Lower lobe of right lung (tissue), 2 donors: ENCODE measurements at regions not wholly inside any gene's neighbourhood (a gene's known extent, or its start where the extent isn't known, plus 50 kb on each side); places are given as distances from the start of the nearest gene placed in this dataset.
"Not testable (repeated sequence)": the region's sequence is repeated elsewhere in the genome, so short reads cannot be mapped to it uniquely, and the experiment has no call there.

Experiments
- ATAC-seq, 2 donors: fragments of 200-7000 bp; cut with Tn5 transposase; one replicate each; pipeline ENCODE4 v1.9.1; 2020 to 2022; ENCODE audit warnings: mild to moderate bottlenecking in 2 of 2, moderate library complexity in 2 of 2
- DNase-seq: peaks from one replicate; pipeline ENCODE4 v3.0.0-alpha.2; 2020
- H3K27ac ChIP-seq: fragments of 200-600 bp; one replicate; pipeline ENCODE4 v1.8.0; 2022
- H3K27me3 ChIP-seq: fragments of 200-600 bp; one replicate; pipeline ENCODE4 v1.8.0; 2022; ENCODE audit warnings: low read depth
- H3K36me3 ChIP-seq: fragments of 200-600 bp; one replicate; pipeline ENCODE4 v1.8.0; 2022; ENCODE audit warnings: mild to moderate bottlenecking
- H3K4me1 ChIP-seq: fragments of 200-600 bp; one replicate; pipeline ENCODE4 v1.8.0; 2022
- H3K4me3 ChIP-seq: fragments of 200-600 bp; one replicate; pipeline ENCODE4 v1.8.0; 2022; ENCODE audit warnings: mild to moderate bottlenecking
- H3K9me3 ChIP-seq: fragments of 200-600 bp; one replicate; pipeline ENCODE4 v1.8.0; 2022
- intact Hi-C: fragments of 100-400 bp; cut with DNase I; formaldehyde crosslinking; loops from one replicate; pipeline ENCODE4 v1.11.0; 2022
- TF ChIP-seq, protein P1 (sequence below): fragments of 200-600 bp; IDR thresholded peaks from one replicate; pipeline ENCODE4 v1.8.0; 2022; ENCODE audit warnings: antibody characterized with exemption, mild to moderate bottlenecking
- donor health status: DM: no; HTN: yes; CAD: no; lungs with severe emphysema.

GRCh38 chr4:105067431-105067830 is 79.2 kb upstream of the TET2 start:
- no peaks in the 10 kb centered on the region for H3K27me3 ChIP-seq
- no peak overlapping the region for H3K27ac ChIP-seq
- H3K36me3 ChIP-seq: no peaks in the 10 kb centered on the region
- intact Hi-C loops: no loop called here
- DNase-seq (no peak), ATAC-seq (no peak)
- no peaks in the 10 kb centered on the region for H3K4me1 ChIP-seq
- no peak overlapping the region for H3K4me3 ChIP-seq
- TF ChIP-seq, protein P1, sequence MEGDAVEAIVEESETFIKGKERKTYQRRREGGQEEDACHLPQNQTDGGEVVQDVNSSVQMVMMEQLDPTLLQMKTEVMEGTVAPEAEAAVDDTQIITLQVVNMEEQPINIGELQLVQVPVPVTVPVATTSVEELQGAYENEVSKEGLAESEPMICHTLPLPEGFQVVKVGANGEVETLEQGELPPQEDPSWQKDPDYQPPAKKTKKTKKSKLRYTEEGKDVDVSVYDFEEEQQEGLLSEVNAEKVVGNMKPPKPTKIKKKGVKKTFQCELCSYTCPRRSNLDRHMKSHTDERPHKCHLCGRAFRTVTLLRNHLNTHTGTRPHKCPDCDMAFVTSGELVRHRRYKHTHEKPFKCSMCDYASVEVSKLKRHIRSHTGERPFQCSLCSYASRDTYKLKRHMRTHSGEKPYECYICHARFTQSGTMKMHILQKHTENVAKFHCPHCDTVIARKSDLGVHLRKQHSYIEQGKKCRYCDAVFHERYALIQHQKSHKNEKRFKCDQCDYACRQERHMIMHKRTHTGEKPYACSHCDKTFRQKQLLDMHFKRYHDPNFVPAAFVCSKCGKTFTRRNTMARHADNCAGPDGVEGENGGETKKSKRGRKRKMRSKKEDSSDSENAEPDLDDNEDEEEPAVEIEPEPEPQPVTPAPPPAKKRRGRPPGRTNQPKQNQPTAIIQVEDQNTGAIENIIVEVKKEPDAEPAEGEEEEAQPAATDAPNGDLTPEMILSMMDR: no peak
- no peaks in the 10 kb centered on the region for H3K9me3 ChIP-seq

GRCh38 chr4:105067946-105068345 is 78.7 kb upstream of the TET2 start:
- Histone ChIP-seq H3K27me3 (no peaks in the 10 kb centered on the region), H3K9me3 (no peaks in the 10 kb centered on the region), H3K36me3 (no peaks in the 10 kb centered on the region), H3K4me1 (no peaks in the 10 kb centered on the region), H3K27ac (no peak overlapping the region), H3K4me3 (no peak overlapping the region)
- intact Hi-C loops: no loop called here
- no peak for DNase-seq
- TF ChIP-seq, protein P1: no peak
- ATAC-seq: no peak

DNA sequence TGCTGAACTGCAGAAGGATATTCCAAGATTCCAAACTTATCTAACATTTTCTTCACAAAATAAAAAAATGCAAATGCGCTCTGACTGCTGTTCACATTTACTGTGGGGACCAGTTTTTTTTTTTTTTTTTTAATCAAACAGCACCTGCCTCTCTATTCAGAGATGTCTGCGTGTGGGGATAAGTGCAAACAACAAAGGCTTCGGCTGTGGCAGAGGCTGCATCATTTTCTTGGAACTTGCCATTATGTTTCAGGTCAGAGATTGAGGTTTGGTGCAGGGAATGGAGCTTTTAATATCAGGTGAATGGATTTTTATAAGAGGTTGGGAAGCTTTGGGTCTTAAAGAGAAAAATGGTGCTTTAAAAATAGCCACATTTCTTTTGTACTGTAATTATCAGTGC is 78.2 kb upstream of the TET2 start:
- Histone ChIP-seq H3K9me3 (no peaks in the 10 kb centered on the region), H3K4me3 (no peak overlapping the region), H3K27me3 (no peaks in the 10 kb centered on the region), H3K4me1 (no peaks in the 10 kb centered on the region), H3K27ac (no peak overlapping the region), H3K36me3 (no peaks in the 10 kb centered on the region)
- ATAC-seq: no peak
- DNase-seq: no peak
- intact Hi-C loops: no loop called here
- TF ChIP-seq, protein P1: no peak

- H3K4me1 ChIP-seq, H3K27me3 ChIP-seq, H3K4me3 ChIP-seq, DNase-seq, H3K9me3 ChIP-seq, H3K36me3 ChIP-seq, H3K27ac ChIP-seq, intact Hi-C loops, ATAC-seq: not testable (repeated sequence)
These were observed 74.6 kb upstream of the TET2 start for GRCh38 chr4:105072095-105072494.

GRCh38 chr4:105074097-105074496 is 72.6 kb upstream of the TET2 start:
- DNase-seq: no peak

DNA sequence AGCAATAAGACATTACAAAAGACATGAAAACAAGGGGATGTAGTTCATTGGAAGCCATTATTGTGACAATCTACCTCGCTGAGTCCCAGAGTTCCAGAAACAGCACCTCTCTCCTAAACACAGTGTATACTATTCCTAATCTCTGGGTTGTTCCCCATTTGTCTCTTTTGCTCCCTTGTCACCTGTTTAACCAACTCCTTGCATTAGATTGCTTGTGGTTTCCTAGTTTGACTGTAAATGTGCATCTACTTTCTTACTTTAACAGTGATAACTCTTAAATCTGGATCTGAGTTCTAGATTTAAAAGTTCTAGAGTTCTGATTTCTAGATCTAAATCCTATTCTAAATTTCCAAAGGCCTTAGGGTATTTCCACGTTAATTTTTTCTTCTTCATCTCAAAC is 71.6 kb upstream of the TET2 start:
- TF ChIP-seq, protein P1: no peak
- DNase-seq (no peak), ATAC-seq (no peak)
- Histone ChIP-seq H3K27me3 (no peaks in the 10 kb centered on the region), H3K4me3 (no peak overlapping the region), H3K27ac (no peak overlapping the region), H3K4me1 (no peaks in the 10 kb centered on the region), H3K36me3 (no peaks in the 10 kb centered on the region), H3K9me3 (no peaks in the 10 kb centered on the region)
- intact Hi-C loops: no loop called here

More at GRCh38 chr4:105074097-105074496, 72.6 kb upstream of the TET2 start:
- TF ChIP-seq, protein P1: no peak
- ATAC-seq: no peak
- no peaks in the 10 kb centered on the region for H3K27me3 ChIP-seq
- intact Hi-C loops: no loop called here
- no peaks in the 10 kb centered on the region for H3K9me3 ChIP-seq
- H3K4me1 ChIP-seq: no peaks in the 10 kb centered on the region
- no peak overlapping the region for H3K4me3 ChIP-seq
- H3K36me3 ChIP-seq: no peaks in the 10 kb centered on the region
- H3K27ac ChIP-seq: no peak overlapping the region
